AG09309 (cell line): ENCODE measurements at regions not wholly inside any gene's neighbourhood (a gene's known extent, or its start where the extent isn't known, plus 50 kb on each side); places are given as distances from the start of the nearest gene placed in this dataset.

Source experiments
- DNase-seq: peaks from one replicate; pipeline ENCODE4 v3.0.0-alpha.2; 2010; ENCODE audit warnings: low read depth
- H3K4me3 ChIP-seq: 2 replicates; pipeline ENCODE4 v1.5.1; 2011; ENCODE audit warnings: mild to moderate bottlenecking, low read depth, low read length, moderate library complexity; ENCODE audit not compliant: control insufficient read depth
- TF ChIP-seq, protein P1 (sequence below): IDR thresholded peaks from 2 replicates; pipeline ENCODE4 v1.5.1; 2011; ENCODE audit warnings: mild to moderate bottlenecking, low read depth, low read length, inconsistent platforms; ENCODE audit not compliant: insufficient read depth, control insufficient read depth; ENCODE audit errors: missing control alignments

GRCh38 chr11:90646266-90646665 lies 423.4 kb upstream of the CHORDC1 start:
- TF ChIP-seq, protein P1, sequence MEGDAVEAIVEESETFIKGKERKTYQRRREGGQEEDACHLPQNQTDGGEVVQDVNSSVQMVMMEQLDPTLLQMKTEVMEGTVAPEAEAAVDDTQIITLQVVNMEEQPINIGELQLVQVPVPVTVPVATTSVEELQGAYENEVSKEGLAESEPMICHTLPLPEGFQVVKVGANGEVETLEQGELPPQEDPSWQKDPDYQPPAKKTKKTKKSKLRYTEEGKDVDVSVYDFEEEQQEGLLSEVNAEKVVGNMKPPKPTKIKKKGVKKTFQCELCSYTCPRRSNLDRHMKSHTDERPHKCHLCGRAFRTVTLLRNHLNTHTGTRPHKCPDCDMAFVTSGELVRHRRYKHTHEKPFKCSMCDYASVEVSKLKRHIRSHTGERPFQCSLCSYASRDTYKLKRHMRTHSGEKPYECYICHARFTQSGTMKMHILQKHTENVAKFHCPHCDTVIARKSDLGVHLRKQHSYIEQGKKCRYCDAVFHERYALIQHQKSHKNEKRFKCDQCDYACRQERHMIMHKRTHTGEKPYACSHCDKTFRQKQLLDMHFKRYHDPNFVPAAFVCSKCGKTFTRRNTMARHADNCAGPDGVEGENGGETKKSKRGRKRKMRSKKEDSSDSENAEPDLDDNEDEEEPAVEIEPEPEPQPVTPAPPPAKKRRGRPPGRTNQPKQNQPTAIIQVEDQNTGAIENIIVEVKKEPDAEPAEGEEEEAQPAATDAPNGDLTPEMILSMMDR = no peak
- no peak for DNase-seq
- H3K4me3 ChIP-seq = no peak overlapping the region

DNA sequence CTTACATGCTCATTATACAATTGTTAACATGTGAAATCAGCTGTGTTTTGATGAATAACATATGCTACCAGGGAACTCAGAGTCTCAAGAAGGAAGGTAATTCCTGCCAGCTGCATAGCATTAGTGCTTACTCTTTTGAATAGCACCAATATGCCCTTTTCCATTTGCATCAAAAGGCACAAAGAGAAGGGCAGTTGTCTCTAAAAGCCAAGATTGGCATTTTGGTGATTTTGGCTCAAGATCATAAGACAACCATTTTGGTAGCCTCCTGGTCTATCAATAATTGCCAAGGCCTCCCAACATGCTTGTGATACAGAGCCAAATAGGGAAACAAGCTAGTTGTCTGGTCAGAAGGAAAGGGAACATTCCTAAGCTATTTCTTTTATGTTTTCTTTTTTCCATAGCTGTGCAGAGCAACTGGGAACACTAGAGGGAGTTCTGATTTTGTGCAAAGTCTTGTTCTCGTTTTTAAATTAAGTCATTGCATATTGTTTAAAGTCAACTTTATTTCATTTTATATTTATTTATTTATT lies 416.7 kb upstream of the CHORDC1 start:
- no peak for DNase-seq
- TF ChIP-seq, protein P1 = no peak
- no peak overlapping the region for H3K4me3 ChIP-seq

- no peak for DNase-seq
- H3K4me3 ChIP-seq = no peak overlapping the region
- TF ChIP-seq, protein P1 = no peak
These were observed 413.0 kb upstream of the CHORDC1 start for GRCh38 chr11:90635886-90636285.

GRCh38 chr11:90635151-90635550 lies 412.3 kb upstream of the CHORDC1 start:
- DNase-seq = no peak
- TF ChIP-seq, protein P1 = no peak
- H3K4me3 ChIP-seq = no peak overlapping the region

DNA sequence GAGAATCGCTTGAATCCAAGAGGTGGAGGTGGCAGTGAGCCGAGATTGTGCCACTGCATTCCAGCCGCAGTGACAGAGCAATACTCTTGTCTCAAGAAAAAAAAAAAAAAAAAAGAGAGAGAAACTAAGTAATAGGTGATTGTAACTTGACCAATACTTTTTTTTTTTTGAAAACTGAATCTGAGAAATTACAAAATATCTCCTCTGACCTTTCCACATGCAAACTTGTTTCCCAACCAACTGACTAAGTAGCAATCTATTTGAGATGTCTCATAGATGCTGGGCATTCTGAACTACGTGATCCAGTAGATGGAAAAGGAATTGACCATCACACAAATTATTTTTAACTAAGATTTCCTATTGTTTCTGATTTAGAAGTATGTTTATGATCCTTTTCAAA lies 407.3 kb upstream of the CHORDC1 start:
- DNase-seq = no peak
- H3K4me3 ChIP-seq = no peak overlapping the region
- TF ChIP-seq, protein P1 = no peak

GRCh38 chr11:90629229-90629806 lies 406.5 kb upstream of the CHORDC1 start:
- DNase-seq = no peak
- TF ChIP-seq, protein P1 = no peak
- no peak overlapping the region for H3K4me3 ChIP-seq
